ENCODE measurements at regions not wholly inside any gene's neighbourhood (a gene's known extent, or its start where the extent isn't known, plus 50 kb on each side); places are given as distances from the start of the nearest gene placed in this dataset.

GRCh38 chr13:47463726-47464125 is 537.3 kb downstream of the SUCLA2 start:
- TF ChIP-seq CTCF (IDR thresholded peaks at IDR 0.05; ENCODE audit: poor library complexity, severe bottlenecking): no peak
- TF ChIP-seq EZH2 (IDR thresholded peaks at IDR 0.05; ENCODE audit: borderline replicate concordance, insufficient read depth, low read length, poor library complexity, severe bottlenecking): no peak
- TF ChIP-seq RAD21 (conservative IDR thresholded peaks at IDR 0.05): no peak
- no peak for TF ChIP-seq POLR2AphosphoS5 (IDR thresholded peaks at IDR 0.05)

Data from neural cell (in vitro differentiated cells).